HL-60 (cell line): ENCODE measurements at regions not wholly inside any gene's neighbourhood (a gene's known extent, or its start where the extent isn't known, plus 50 kb on each side); places are given as distances from the start of the nearest gene placed in this dataset.

Experiments
- DNase-seq, 2 experiments: peaks; one replicate each; pipeline ENCODE4 v3.0.0-alpha.2; 2010 to 2020; ENCODE audit warnings: low read depth in 1 of 2, low spot score in 1 of 2
- H3K27ac ChIP-seq: fragments of 250-450 bp; sonication (Bioruptor Pico); replicated peaks from 2 replicates; pipeline ENCODE4 v1.5.1; 2020; ENCODE audit warnings: mild to moderate bottlenecking, moderate library complexity
- H3K27me3 ChIP-seq: fragments of 250-450 bp; sonication (Bioruptor Pico); 2 replicates; pipeline ENCODE4 v1.5.1; 2021; ENCODE audit warnings: mild to moderate bottlenecking, moderate library complexity; ENCODE audit not compliant: insufficient read depth, poor library complexity, severe bottlenecking
- H3K4me3 ChIP-seq: replicated peaks from 2 replicates; pipeline ENCODE4 v1.5.1; 2011; ENCODE audit warnings: mild to moderate bottlenecking, control low read depth, low read length; ENCODE audit not compliant: insufficient read depth
- CTCF ChIP-seq: IDR thresholded peaks from one replicate; pipeline ENCODE4 v1.5.1; 2011; ENCODE audit warnings: low read length, control low read depth, inconsistent platforms; ENCODE audit not compliant: insufficient read depth
- GABPA ChIP-seq: IDR thresholded peaks from 2 replicates; pipeline ENCODE4 v1.6.1; 2012; ENCODE audit warnings: low read depth
- POLR2AphosphoS5 ChIP-seq: IDR thresholded peaks from 2 replicates; pipeline ENCODE4 v1.6.1; 2012; ENCODE audit warnings: low read depth
- REST ChIP-seq: IDR thresholded peaks from 2 replicates; pipeline ENCODE4 v1.6.1; 2012; ENCODE audit warnings: low read depth; ENCODE audit not compliant: insufficient replicate concordance
- SPI1 ChIP-seq: IDR thresholded peaks from 2 replicates; pipeline ENCODE4 v1.6.1; 2012; ENCODE audit warnings: low read depth, mild to moderate bottlenecking, borderline replicate concordance

DNA sequence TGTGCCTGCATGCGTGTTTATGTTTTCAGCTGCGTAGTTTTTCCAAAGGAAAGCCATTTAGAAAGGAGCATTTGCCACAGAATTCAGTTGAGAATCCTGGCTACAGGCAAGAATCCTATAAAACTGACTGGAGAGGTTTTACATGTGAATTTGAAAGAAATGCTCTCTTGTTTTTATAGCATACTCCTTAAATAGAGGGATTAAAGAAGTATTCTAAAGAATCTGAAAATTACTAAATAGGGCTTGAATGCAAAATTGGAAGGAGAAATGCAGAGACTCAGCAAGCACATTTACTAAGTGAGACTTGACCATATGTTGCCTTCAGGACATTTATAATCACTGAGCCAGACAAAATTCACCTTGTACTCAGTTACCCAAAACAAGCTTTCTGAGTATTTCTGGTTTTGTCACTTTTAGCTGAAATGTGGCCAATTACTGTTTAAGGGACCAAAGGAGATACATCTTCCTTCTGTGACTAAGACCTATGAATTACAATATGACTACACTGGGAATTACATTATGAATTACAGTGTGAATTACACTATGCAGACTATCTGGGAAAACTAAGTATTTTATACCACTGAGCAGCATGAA is 107.4 kb upstream of the ASCC3 start:
- no peaks in the 10 kb centered on the region for H3K27me3 ChIP-seq
- H3K27ac ChIP-seq: no peak overlapping the region
- H3K4me3 ChIP-seq: no peak overlapping the region
- DNase-seq: no peak
- TF ChIP-seq SPI1 (no peak), POLR2AphosphoS5 (no peak), GABPA (no peak), REST (no peak)

DNA sequence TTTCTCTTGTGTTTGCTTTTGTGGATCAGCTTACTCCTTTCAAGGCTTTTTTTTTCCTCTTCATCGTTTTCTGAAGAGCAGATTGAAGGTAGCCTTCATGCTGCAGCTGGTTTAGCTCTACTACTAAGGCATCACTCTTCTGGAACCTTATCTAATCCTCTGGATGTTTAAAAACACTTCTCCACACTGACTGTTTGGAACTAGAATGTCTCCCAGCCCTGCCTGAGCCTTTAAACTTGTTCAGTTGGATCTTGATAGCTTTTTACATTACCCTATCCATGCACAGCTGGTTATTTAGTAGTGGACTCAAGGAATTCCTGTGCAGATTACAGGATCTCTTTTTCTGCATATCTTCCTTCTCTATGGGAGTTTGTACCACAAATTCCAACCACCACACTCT is 108.9 kb upstream of the ASCC3 start:
- no peaks in the 10 kb centered on the region for H3K27me3 ChIP-seq
- DNase-seq: no peak
- H3K27ac ChIP-seq: no peak overlapping the region
- no peak overlapping the region for H3K4me3 ChIP-seq
- no peak for TF ChIP-seq SPI1
- TF ChIP-seq GABPA: no peak
- TF ChIP-seq POLR2AphosphoS5: no peak

DNA sequence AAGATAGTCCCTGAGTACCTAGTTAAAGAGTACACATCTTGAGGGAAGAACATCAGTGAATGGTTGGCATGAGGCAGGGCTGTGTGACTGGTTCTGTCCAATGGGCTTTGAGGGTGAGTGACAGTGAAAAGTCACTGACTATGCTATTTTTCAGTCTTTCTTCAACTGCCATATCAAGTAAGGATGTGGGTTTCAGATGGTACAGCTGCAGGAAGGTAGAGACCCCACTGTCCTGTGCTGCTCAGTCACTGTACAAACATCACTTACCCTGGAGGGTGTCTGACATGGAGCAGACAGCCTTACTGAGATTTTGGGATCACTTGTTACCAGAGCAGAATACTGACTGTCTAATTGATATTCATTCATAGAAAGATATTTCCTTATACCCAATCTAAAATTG is 115.3 kb upstream of the ASCC3 start:
- Histone ChIP-seq H3K27me3 (no peaks in the 10 kb centered on the region), H3K4me3 (no peak overlapping the region), H3K27ac (no peak overlapping the region)
- no peak for DNase-seq
- TF ChIP-seq REST: no peak
- TF ChIP-seq GABPA: no peak
- TF ChIP-seq SPI1: no peak
- TF ChIP-seq POLR2AphosphoS5: no peak
- TF ChIP-seq CTCF: no peak

DNA sequence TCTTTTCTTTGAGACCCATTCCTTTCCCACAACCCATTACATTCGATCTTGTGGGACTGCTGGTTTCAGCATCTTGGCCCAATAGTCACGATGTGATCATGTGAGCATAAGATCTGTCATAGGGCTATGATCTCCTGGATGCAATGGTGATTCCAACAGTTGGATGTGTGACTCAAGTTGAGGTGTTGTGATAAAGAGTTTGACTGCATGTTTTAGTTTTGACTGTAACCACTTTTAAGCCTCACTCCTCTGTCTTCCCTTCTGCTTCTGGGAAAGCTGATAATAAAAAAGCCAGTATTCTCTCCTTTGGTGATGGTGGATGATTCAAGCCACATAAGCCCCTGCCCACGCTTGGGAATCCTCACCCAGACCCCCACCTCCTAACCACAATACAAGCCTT is 117.0 kb upstream of the ASCC3 start:
- Histone ChIP-seq H3K27ac (no peak overlapping the region), H3K4me3 (no peak overlapping the region), H3K27me3 (no peaks in the 10 kb centered on the region)
- TF ChIP-seq REST (no peak), CTCF (no peak), GABPA (no peak), POLR2AphosphoS5 (no peak), SPI1 (no peak)
- no peak for DNase-seq
